Liver (tissue), 8 donors: ENCODE measurements at regions not wholly inside any gene's neighbourhood (a gene's known extent, or its start where the extent isn't known, plus 50 kb on each side); places are given as distances from the start of the nearest gene placed in this dataset.
A peak's percentile ranks its signal among the peaks of the same experiment; 100 is the strongest.

ENCODE experiments used
- DNase-seq: peaks from one replicate; pipeline ENCODE4 v3.0.0-alpha.2; 2017; ENCODE audit warnings: low spot score
- H3K27ac ChIP-seq, 2 donors: one replicate each; pipeline ENCODE4 v1.7.0; 2013; ENCODE audit warnings: inconsistent platforms in 2 of 2, low read length in 2 of 2, control low read depth in 1 of 2, low read depth in 1 of 2, mild to moderate bottlenecking in 1 of 2
- H3K27me3 ChIP-seq, 4 donors: one replicate each; pipeline versions ENCODE4 v1.6.1 to v1.7.0; 2013; ENCODE audit warnings: low read length in 3 of 4, inconsistent platforms in 1 of 4, mild to moderate bottlenecking in 1 of 4, moderate library complexity in 1 of 4; ENCODE audit not compliant: control insufficient read depth in 4 of 4, insufficient read depth in 4 of 4
- H3K36me3 ChIP-seq, 4 donors: one replicate each; pipeline versions ENCODE4 v1.6.1 to v1.7.0; 2013; ENCODE audit warnings: low read length in 3 of 4, mild to moderate bottlenecking in 3 of 4, low read depth in 1 of 4, moderate library complexity in 1 of 4; ENCODE audit not compliant: control insufficient read depth in 4 of 4, insufficient read depth in 3 of 4
- H3K4me1 ChIP-seq, 4 donors: one replicate each; pipeline versions ENCODE4 v1.6.1 to v1.7.0; 2013; ENCODE audit warnings: low read length in 3 of 4, mild to moderate bottlenecking in 3 of 4, moderate library complexity in 1 of 4; ENCODE audit not compliant: control insufficient read depth in 4 of 4, insufficient read depth in 4 of 4
- H3K4me3 ChIP-seq, 3 donors: one replicate each; pipeline versions ENCODE4 v1.6.1 to v1.7.0; 2013; ENCODE audit warnings: low read length in 3 of 3, control low read depth in 1 of 3, low read depth in 1 of 3, mild to moderate bottlenecking in 1 of 3
- H3K9ac ChIP-seq, 2 donors: one replicate each; pipeline ENCODE4 v1.7.0; 2013; ENCODE audit warnings: low read length in 2 of 2, mild to moderate bottlenecking in 2 of 2, moderate library complexity in 2 of 2, control low read depth in 1 of 2, low read depth in 1 of 2
- H3K9me3 ChIP-seq, 4 donors: one replicate each; pipeline versions ENCODE4 v1.6.1 to v1.7.0; 2013; ENCODE audit warnings: low read length in 3 of 4; ENCODE audit not compliant: control insufficient read depth in 4 of 4
- EGR1 ChIP-seq, 2 donors: IDR thresholded peaks; 2 replicates each; pipeline ENCODE4 v1.6.1; 2016 to 2018; ENCODE audit warnings: antibody characterized with exemption in 2 of 2, low read depth in 2 of 2
- FOXA1 ChIP-seq: IDR thresholded peaks from 2 replicates; pipeline ENCODE4 v1.6.1; 2016; ENCODE audit warnings: antibody characterized with exemption
- GABPA ChIP-seq, 2 donors: IDR thresholded peaks in 1 of 2; conservative IDR thresholded peaks in 1 of 2; 2 replicates each; pipeline ENCODE4 v1.6.1; 2016; ENCODE audit warnings: antibody characterized with exemption in 2 of 2, mild to moderate bottlenecking in 1 of 2, moderate library complexity in 1 of 2
- HNF4A ChIP-seq, 2 donors: conservative IDR thresholded peaks; 2 replicates each; pipeline ENCODE4 v1.6.1; 2016; ENCODE audit warnings: antibody characterized with exemption in 2 of 2, mild to moderate bottlenecking in 2 of 2
- HNF4G ChIP-seq: IDR thresholded peaks from 2 replicates; pipeline ENCODE4 v1.6.1; 2016; ENCODE audit warnings: antibody characterized with exemption
- JUND ChIP-seq, 2 donors: IDR thresholded peaks; 2 replicates each; pipeline ENCODE4 v1.6.1; 2016; ENCODE audit warnings: antibody characterized with exemption in 2 of 2
- NR2F2 ChIP-seq: IDR thresholded peaks from 2 replicates; pipeline ENCODE4 v1.6.1; 2016; ENCODE audit warnings: antibody characterized with exemption
- RAD21 ChIP-seq, 2 donors: IDR thresholded peaks; 2 replicates each; pipeline ENCODE4 v1.6.1; 2016; ENCODE audit warnings: antibody characterized with exemption in 2 of 2, mild to moderate bottlenecking in 2 of 2
- RXRA ChIP-seq, 2 donors: IDR thresholded peaks; 2 replicates each; pipeline ENCODE4 v1.6.1; 2017 to 2018; ENCODE audit warnings: antibody characterized with exemption in 2 of 2, mild to moderate bottlenecking in 1 of 2
- TAF1 ChIP-seq: conservative IDR thresholded peaks from 2 replicates; pipeline ENCODE4 v1.6.1; 2016; ENCODE audit warnings: antibody characterized with exemption, mild to moderate bottlenecking
- YY1 ChIP-seq: IDR thresholded peaks from 2 replicates; pipeline ENCODE4 v1.6.1; 2016; ENCODE audit warnings: antibody characterized with exemption, mild to moderate bottlenecking
- WGBS: extraction: QIAGEN DNeasy Blood & Tissue Kit; methylation state at CpG from one replicate; pipeline ENCODE4 v1.1.7; 2013; 5-methylcytosine and 5-hydroxymethylcytosine counted together
- TF ChIP-seq, protein P1 (sequence below): fragments of 150-350 bp; IDR thresholded peaks from 2 replicates; pipeline ENCODE4 v1.5.1; 2017; ENCODE audit warnings: improper control_type of control experiment, low read depth, low read length; ENCODE audit not compliant: missing input control
- TF ChIP-seq, protein P2 (sequence below): IDR thresholded peaks from 2 replicates; pipeline ENCODE4 v1.6.1; 2016; ENCODE audit warnings: antibody characterized with exemption, mild to moderate bottlenecking
- TF ChIP-seq, protein P3 (sequence below): IDR thresholded peaks from 2 replicates; pipeline ENCODE4 v1.6.1; 2016; ENCODE audit warnings: antibody characterized with exemption
- TF ChIP-seq, protein P4 (sequence below): IDR thresholded peaks from 2 replicates; pipeline ENCODE4 v1.6.1; 2016; ENCODE audit warnings: antibody characterized with exemption
- donor health status: healthy.
- donor health status: healthy.
- donor health status: healthy.
- donor health status: healthy.
- donor health status: healthy.

DNA sequence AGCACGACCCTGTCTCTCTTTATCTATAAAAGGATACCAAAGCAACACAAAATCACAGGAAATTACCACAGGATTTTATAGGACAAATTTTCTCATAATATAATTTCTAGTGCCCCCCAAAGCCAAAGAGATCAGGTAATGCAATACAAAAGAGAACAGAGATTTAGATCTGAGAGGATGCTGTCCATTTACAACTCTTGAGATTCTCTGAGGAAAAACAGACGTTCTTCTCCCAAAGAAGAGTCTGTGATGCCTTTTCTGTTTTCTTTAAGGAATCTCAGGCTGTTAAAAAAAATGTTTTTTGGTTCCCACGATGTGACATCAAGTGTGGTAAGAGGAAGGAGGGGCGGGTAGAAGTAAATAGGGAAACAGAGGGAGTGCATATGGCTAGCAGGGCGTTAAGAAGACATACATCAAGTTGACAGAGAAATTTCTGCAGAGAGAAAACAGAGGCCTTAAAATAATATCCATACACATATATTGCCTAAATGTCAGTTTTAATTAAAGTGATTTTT is 274.7 kb downstream of the YTHDC2 start:
- TF ChIP-seq, protein P1, sequence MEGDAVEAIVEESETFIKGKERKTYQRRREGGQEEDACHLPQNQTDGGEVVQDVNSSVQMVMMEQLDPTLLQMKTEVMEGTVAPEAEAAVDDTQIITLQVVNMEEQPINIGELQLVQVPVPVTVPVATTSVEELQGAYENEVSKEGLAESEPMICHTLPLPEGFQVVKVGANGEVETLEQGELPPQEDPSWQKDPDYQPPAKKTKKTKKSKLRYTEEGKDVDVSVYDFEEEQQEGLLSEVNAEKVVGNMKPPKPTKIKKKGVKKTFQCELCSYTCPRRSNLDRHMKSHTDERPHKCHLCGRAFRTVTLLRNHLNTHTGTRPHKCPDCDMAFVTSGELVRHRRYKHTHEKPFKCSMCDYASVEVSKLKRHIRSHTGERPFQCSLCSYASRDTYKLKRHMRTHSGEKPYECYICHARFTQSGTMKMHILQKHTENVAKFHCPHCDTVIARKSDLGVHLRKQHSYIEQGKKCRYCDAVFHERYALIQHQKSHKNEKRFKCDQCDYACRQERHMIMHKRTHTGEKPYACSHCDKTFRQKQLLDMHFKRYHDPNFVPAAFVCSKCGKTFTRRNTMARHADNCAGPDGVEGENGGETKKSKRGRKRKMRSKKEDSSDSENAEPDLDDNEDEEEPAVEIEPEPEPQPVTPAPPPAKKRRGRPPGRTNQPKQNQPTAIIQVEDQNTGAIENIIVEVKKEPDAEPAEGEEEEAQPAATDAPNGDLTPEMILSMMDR = no peak
- TF ChIP-seq GABPA (IDR thresholded peaks at IDR 0.05 in 1 of 2, conservative IDR thresholded peaks at IDR 0.05 in 1 of 2) (no peak), RAD21 (IDR thresholded peaks at IDR 0.05) (no peak), EGR1 (IDR thresholded peaks at IDR 0.05; ENCODE audit: low read depth in 2 of 2) (no peak), NR2F2 (no peak)
- H3K9ac ChIP-seq = no peak overlapping the region
- 46% methylated on average over 5 of the region's 5 CpGs for WGBS
- H3K9me3 ChIP-seq = no peaks in the 10 kb centered on the region
- no peak overlapping the region for H3K4me3 ChIP-seq
- H3K36me3 ChIP-seq = no peaks in the 10 kb centered on the region
- H3K4me1 ChIP-seq = no peaks in the 10 kb centered on the region
- H3K27ac ChIP-seq = no peak overlapping the region
- DNase-seq = no peak
- H3K27me3 ChIP-seq = no peaks in the 10 kb centered on the region

DNA sequence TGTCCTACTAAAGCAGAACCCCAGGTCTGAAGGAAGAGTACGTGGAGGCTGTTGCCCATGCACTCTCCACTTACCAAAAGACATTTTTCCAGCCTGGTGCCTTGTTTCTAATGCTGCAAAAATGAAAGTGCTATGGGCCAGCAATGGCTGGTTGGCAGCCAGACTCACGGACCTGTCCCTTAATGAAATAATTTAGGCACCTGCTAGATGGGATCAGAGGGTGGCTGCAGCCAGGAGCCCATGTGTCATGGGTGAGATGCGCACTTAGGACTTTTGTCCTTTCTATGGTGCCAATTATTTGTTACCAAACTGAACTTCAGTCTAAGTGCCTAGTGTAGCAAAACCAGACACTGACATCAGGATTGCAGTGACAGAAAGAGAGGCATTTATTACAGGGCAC is 276.3 kb downstream of the YTHDC2 start:
- H3K27me3 ChIP-seq = no peaks in the 10 kb centered on the region
- no peak for DNase-seq
- no peak overlapping the region for H3K4me3 ChIP-seq
- H3K9me3 ChIP-seq = no peaks in the 10 kb centered on the region
- 69% methylated on average over 3 of the region's 3 CpGs for WGBS
- TF ChIP-seq HNF4A (conservative IDR thresholded peaks at IDR 0.05) (peak in 1 of 2 donors; percentile 15), FOXA1 (no peak), RAD21 (IDR thresholded peaks at IDR 0.05) (no peak)
- H3K27ac ChIP-seq = no peak overlapping the region
- no peaks in the 10 kb centered on the region for H3K4me1 ChIP-seq
- H3K36me3 ChIP-seq = no peaks in the 10 kb centered on the region
- no peak overlapping the region for H3K9ac ChIP-seq

DNA sequence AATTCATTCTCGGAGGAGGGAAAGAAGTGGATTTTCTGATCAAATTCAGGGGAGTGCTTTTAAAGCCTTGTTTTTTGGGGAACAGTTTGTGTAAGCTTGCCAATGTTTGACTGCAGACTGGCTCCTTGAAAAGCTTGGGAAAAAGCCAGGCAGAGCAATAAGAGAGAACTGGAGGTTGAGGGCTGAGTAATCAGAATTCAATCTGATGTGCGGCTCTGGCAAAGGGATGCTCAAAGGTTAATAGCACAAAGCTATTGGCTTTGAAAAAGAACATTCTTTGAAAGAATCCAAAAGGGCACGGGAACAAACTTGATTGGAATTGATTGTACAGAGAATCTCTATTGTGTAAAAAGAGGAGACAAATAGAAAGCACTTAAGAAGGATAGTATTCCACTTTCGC is 279.3 kb downstream of the YTHDC2 start:
- Histone ChIP-seq H3K27me3 (peaks cover 0 to 2% (median 0%) of the 10 kb centered on the region in 4 donors), H3K9ac (no peak overlapping the region), H3K36me3 (no peaks in the 10 kb centered on the region), H3K4me1 (no peaks in the 10 kb centered on the region), H3K9me3 (no peaks in the 10 kb centered on the region), H3K27ac (no peak overlapping the region), H3K4me3 (no peak overlapping the region)
- no peak for DNase-seq
- WGBS = 73% methylated on average over 4 of the region's 4 CpGs
- TF ChIP-seq HNF4A (conservative IDR thresholded peaks at IDR 0.05) = no peak
- TF ChIP-seq GABPA (IDR thresholded peaks at IDR 0.05 in 1 of 2, conservative IDR thresholded peaks at IDR 0.05 in 1 of 2) = no peak
- TF ChIP-seq, protein P2, sequence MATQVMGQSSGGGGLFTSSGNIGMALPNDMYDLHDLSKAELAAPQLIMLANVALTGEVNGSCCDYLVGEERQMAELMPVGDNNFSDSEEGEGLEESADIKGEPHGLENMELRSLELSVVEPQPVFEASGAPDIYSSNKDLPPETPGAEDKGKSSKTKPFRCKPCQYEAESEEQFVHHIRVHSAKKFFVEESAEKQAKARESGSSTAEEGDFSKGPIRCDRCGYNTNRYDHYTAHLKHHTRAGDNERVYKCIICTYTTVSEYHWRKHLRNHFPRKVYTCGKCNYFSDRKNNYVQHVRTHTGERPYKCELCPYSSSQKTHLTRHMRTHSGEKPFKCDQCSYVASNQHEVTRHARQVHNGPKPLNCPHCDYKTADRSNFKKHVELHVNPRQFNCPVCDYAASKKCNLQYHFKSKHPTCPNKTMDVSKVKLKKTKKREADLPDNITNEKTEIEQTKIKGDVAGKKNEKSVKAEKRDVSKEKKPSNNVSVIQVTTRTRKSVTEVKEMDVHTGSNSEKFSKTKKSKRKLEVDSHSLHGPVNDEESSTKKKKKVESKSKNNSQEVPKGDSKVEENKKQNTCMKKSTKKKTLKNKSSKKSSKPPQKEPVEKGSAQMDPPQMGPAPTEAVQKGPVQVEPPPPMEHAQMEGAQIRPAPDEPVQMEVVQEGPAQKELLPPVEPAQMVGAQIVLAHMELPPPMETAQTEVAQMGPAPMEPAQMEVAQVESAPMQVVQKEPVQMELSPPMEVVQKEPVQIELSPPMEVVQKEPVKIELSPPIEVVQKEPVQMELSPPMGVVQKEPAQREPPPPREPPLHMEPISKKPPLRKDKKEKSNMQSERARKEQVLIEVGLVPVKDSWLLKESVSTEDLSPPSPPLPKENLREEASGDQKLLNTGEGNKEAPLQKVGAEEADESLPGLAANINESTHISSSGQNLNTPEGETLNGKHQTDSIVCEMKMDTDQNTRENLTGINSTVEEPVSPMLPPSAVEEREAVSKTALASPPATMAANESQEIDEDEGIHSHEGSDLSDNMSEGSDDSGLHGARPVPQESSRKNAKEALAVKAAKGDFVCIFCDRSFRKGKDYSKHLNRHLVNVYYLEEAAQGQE = no peak
- TF ChIP-seq RAD21 (IDR thresholded peaks at IDR 0.05) = no peak
- TF ChIP-seq YY1 = no peak
- TF ChIP-seq, protein P3, sequence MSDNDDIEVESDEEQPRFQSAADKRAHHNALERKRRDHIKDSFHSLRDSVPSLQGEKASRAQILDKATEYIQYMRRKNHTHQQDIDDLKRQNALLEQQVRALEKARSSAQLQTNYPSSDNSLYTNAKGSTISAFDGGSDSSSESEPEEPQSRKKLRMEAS = no peak
- TF ChIP-seq EGR1 (IDR thresholded peaks at IDR 0.05; ENCODE audit: low read depth in 2 of 2) = no peak
- no peak for TF ChIP-seq NR2F2
- no peak for TF ChIP-seq RXRA (IDR thresholded peaks at IDR 0.05)
- TF ChIP-seq TAF1 = no peak
- no peak for TF ChIP-seq JUND (IDR thresholded peaks at IDR 0.05)
- no peak for TF ChIP-seq HNF4G
- TF ChIP-seq, protein P4, sequence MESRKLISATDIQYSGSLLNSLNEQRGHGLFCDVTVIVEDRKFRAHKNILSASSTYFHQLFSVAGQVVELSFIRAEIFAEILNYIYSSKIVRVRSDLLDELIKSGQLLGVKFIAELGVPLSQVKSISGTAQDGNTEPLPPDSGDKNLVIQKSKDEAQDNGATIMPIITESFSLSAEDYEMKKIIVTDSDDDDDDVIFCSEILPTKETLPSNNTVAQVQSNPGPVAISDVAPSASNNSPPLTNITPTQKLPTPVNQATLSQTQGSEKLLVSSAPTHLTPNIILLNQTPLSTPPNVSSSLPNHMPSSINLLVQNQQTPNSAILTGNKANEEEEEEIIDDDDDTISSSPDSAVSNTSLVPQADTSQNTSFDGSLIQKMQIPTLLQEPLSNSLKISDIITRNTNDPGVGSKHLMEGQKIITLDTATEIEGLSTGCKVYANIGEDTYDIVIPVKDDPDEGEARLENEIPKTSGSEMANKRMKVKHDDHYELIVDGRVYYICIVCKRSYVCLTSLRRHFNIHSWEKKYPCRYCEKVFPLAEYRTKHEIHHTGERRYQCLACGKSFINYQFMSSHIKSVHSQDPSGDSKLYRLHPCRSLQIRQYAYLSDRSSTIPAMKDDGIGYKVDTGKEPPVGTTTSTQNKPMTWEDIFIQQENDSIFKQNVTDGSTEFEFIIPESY = no peak
